ENCODE measurements at regions not wholly inside any gene's neighbourhood (a gene's known extent, or its start where the extent isn't known, plus 50 kb on each side); places are given as distances from the start of the nearest gene placed in this dataset.
"Not testable (repeated sequence)": the region's sequence is repeated elsewhere in the genome, so short reads cannot be mapped to it uniquely, and the experiment has no call there.

GRCh38 chr5:82422001-82422740 lies 144.0 kb upstream of the RPS23 start:
- 91% methylated on average over 2 of the region's 2 CpGs for WGBS
- no peaks in the 10 kb centered on the region for H3K9me3 ChIP-seq (ENCODE audit: control insufficient read depth in 4 of 4, low read length in 3 of 4)
- H3K36me3 ChIP-seq (ENCODE audit: control insufficient read depth in 4 of 4, insufficient read depth in 3 of 4, low read depth in 1 of 4, low read length in 3 of 4) = no peaks in the 10 kb centered on the region
- peaks cover 0 to 2% (median 0%) of the 10 kb centered on the region in 4 donors for H3K4me1 ChIP-seq (ENCODE audit: control insufficient read depth in 4 of 4, insufficient read depth in 4 of 4, low read length in 3 of 4)
- no peak for TF ChIP-seq JUND (IDR thresholded peaks at IDR 0.05)
- TF ChIP-seq FOXA1 (IDR thresholded peaks at IDR 0.05) = no peak
- no peak for TF ChIP-seq TAF1 (conservative IDR thresholded peaks at IDR 0.05)
- H3K27ac ChIP-seq (ENCODE audit: low read depth in 1 of 2, low read length in 2 of 2) = no peak overlapping the region
- no peak overlapping the region for H3K9ac ChIP-seq (ENCODE audit: low read depth in 1 of 2, low read length in 2 of 2)
- no peak overlapping the region for H3K4me3 ChIP-seq (ENCODE audit: low read depth in 1 of 3, low read length in 3 of 3)
- no peak for DNase-seq (ENCODE audit: low spot score)
- no peaks in the 10 kb centered on the region for H3K27me3 ChIP-seq (ENCODE audit: control insufficient read depth in 4 of 4, insufficient read depth in 4 of 4, low read length in 3 of 4)

- Histone ChIP-seq H3K4me3 (ENCODE audit: low read depth in 1 of 3, low read length in 3 of 3) (no peak overlapping the region), H3K27me3 (ENCODE audit: control insufficient read depth in 4 of 4, insufficient read depth in 4 of 4, low read length in 3 of 4) (no peaks in the 10 kb centered on the region), H3K36me3 (ENCODE audit: control insufficient read depth in 4 of 4, insufficient read depth in 3 of 4, low read depth in 1 of 4, low read length in 3 of 4) (no peaks in the 10 kb centered on the region), H3K27ac (ENCODE audit: low read depth in 1 of 2, low read length in 2 of 2) (no peak overlapping the region), H3K4me1 (ENCODE audit: control insufficient read depth in 4 of 4, insufficient read depth in 4 of 4, low read length in 3 of 4) (peaks cover 0 to 2% (median 0%) of the 10 kb centered on the region in 4 donors), H3K9ac (ENCODE audit: low read depth in 1 of 2, low read length in 2 of 2) (no peak overlapping the region), H3K9me3 (ENCODE audit: control insufficient read depth in 4 of 4, low read length in 3 of 4) (no peaks in the 10 kb centered on the region)
- no peak for TF ChIP-seq YY1 (IDR thresholded peaks at IDR 0.05)
- TF ChIP-seq EGR1 (IDR thresholded peaks at IDR 0.05; ENCODE audit: low read depth in 2 of 2) = no peak
- no peak for TF ChIP-seq ATF3 (IDR thresholded peaks at IDR 0.05)
- TF ChIP-seq RAD21 (IDR thresholded peaks at IDR 0.05) = no peak
- no peak for TF ChIP-seq FOXA1 (IDR thresholded peaks at IDR 0.05)
- no peak for TF ChIP-seq JUND (IDR thresholded peaks at IDR 0.05)
- no peak for TF ChIP-seq FOXA2 (IDR thresholded peaks at IDR 0.05)
- TF ChIP-seq HNF4A (conservative IDR thresholded peaks at IDR 0.05) = no peak
- TF ChIP-seq GABPA (IDR thresholded peaks at IDR 0.05 in 1 of 2, conservative IDR thresholded peaks at IDR 0.05 in 1 of 2) = no peak
- no peak for TF ChIP-seq RXRA (IDR thresholded peaks at IDR 0.05)
- TF ChIP-seq NR2F2 (IDR thresholded peaks at IDR 0.05) = no peak
- TF ChIP-seq, protein P1, sequence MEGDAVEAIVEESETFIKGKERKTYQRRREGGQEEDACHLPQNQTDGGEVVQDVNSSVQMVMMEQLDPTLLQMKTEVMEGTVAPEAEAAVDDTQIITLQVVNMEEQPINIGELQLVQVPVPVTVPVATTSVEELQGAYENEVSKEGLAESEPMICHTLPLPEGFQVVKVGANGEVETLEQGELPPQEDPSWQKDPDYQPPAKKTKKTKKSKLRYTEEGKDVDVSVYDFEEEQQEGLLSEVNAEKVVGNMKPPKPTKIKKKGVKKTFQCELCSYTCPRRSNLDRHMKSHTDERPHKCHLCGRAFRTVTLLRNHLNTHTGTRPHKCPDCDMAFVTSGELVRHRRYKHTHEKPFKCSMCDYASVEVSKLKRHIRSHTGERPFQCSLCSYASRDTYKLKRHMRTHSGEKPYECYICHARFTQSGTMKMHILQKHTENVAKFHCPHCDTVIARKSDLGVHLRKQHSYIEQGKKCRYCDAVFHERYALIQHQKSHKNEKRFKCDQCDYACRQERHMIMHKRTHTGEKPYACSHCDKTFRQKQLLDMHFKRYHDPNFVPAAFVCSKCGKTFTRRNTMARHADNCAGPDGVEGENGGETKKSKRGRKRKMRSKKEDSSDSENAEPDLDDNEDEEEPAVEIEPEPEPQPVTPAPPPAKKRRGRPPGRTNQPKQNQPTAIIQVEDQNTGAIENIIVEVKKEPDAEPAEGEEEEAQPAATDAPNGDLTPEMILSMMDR (IDR thresholded peaks at IDR 0.05; ENCODE audit: low read depth, low read length, missing input control) = no peak
- TF ChIP-seq, protein P2, sequence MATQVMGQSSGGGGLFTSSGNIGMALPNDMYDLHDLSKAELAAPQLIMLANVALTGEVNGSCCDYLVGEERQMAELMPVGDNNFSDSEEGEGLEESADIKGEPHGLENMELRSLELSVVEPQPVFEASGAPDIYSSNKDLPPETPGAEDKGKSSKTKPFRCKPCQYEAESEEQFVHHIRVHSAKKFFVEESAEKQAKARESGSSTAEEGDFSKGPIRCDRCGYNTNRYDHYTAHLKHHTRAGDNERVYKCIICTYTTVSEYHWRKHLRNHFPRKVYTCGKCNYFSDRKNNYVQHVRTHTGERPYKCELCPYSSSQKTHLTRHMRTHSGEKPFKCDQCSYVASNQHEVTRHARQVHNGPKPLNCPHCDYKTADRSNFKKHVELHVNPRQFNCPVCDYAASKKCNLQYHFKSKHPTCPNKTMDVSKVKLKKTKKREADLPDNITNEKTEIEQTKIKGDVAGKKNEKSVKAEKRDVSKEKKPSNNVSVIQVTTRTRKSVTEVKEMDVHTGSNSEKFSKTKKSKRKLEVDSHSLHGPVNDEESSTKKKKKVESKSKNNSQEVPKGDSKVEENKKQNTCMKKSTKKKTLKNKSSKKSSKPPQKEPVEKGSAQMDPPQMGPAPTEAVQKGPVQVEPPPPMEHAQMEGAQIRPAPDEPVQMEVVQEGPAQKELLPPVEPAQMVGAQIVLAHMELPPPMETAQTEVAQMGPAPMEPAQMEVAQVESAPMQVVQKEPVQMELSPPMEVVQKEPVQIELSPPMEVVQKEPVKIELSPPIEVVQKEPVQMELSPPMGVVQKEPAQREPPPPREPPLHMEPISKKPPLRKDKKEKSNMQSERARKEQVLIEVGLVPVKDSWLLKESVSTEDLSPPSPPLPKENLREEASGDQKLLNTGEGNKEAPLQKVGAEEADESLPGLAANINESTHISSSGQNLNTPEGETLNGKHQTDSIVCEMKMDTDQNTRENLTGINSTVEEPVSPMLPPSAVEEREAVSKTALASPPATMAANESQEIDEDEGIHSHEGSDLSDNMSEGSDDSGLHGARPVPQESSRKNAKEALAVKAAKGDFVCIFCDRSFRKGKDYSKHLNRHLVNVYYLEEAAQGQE (IDR thresholded peaks at IDR 0.05) = no peak
- TF ChIP-seq TAF1 (conservative IDR thresholded peaks at IDR 0.05) = no peak
- TF ChIP-seq HNF4G (IDR thresholded peaks at IDR 0.05) = no peak
- no peak for TF ChIP-seq MAX (IDR thresholded peaks at IDR 0.05)
- TF ChIP-seq SP1 (IDR thresholded peaks at IDR 0.05) = no peak
- TF ChIP-seq, protein P3, sequence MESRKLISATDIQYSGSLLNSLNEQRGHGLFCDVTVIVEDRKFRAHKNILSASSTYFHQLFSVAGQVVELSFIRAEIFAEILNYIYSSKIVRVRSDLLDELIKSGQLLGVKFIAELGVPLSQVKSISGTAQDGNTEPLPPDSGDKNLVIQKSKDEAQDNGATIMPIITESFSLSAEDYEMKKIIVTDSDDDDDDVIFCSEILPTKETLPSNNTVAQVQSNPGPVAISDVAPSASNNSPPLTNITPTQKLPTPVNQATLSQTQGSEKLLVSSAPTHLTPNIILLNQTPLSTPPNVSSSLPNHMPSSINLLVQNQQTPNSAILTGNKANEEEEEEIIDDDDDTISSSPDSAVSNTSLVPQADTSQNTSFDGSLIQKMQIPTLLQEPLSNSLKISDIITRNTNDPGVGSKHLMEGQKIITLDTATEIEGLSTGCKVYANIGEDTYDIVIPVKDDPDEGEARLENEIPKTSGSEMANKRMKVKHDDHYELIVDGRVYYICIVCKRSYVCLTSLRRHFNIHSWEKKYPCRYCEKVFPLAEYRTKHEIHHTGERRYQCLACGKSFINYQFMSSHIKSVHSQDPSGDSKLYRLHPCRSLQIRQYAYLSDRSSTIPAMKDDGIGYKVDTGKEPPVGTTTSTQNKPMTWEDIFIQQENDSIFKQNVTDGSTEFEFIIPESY (IDR thresholded peaks at IDR 0.05) = no peak
- whole genome bisulfite sequencing = 96% methylated on average over 3 of the region's 3 CpGs
- no peak for DNase-seq (ENCODE audit: low spot score)
These were observed 143.0 kb upstream of the RPS23 start for GRCh38 chr5:82421119-82421518.

DNA sequence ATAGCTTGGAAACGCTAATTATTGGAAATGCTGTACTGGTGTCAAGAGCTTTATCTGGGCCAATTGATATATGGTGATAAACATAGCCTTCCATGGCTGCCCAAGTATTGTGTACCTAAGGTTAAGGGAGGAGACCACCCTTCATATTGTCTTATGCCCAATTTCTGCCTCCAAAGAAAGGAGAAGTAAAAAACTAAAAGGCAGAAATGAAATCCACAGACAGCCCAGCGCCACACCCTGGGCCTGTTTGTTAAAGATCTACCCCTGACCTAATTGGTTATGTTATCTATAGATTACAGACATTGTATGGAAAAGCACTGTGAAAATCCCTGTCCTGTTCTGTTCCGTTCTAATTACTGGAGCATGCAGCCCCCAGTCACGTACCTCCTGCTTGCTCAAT lies 142.4 kb upstream of the RPS23 start:
- H3K9me3 ChIP-seq (ENCODE audit: control insufficient read depth in 4 of 4, low read length in 3 of 4); H3K27me3 ChIP-seq (ENCODE audit: control insufficient read depth in 4 of 4, insufficient read depth in 4 of 4, low read length in 3 of 4); H3K4me1 ChIP-seq (ENCODE audit: control insufficient read depth in 4 of 4, insufficient read depth in 4 of 4, low read length in 3 of 4); DNase-seq (ENCODE audit: low spot score); H3K4me3 ChIP-seq (ENCODE audit: low read depth in 1 of 3, low read length in 3 of 3); H3K27ac ChIP-seq (ENCODE audit: low read depth in 1 of 2, low read length in 2 of 2); H3K9ac ChIP-seq (ENCODE audit: low read depth in 1 of 2, low read length in 2 of 2); H3K36me3 ChIP-seq (ENCODE audit: control insufficient read depth in 4 of 4, insufficient read depth in 3 of 4, low read depth in 1 of 4, low read length in 3 of 4): not testable (repeated sequence)
- 81% methylated on average over 4 of the region's 4 CpGs for WGBS
